ENCODE measurements at regions not wholly inside any gene's neighbourhood (a gene's known extent, or its start where the extent isn't known, plus 50 kb on each side); places are given as distances from the start of the nearest gene placed in this dataset.

DNA sequence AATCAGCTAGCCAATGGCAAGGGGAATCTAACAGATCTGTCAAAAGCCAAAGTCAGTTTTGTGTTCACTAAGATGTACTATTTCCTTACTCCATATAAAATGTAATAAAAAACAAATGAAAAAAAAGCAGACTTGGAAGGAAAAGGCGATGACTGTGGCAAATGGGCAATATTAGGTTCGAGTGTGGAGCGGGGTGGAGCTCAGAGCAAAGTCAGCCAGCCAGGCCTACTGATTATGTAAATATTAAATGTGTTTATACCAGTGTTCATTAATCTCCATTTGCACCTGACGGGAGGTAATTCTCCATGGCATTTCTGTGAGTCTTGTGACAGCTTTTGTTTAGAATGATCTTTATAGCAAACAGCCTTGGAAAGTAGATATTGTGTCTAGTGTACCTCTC is 96.2 kb upstream of the KCNMB2 start:
- TF ChIP-seq, protein P1, sequence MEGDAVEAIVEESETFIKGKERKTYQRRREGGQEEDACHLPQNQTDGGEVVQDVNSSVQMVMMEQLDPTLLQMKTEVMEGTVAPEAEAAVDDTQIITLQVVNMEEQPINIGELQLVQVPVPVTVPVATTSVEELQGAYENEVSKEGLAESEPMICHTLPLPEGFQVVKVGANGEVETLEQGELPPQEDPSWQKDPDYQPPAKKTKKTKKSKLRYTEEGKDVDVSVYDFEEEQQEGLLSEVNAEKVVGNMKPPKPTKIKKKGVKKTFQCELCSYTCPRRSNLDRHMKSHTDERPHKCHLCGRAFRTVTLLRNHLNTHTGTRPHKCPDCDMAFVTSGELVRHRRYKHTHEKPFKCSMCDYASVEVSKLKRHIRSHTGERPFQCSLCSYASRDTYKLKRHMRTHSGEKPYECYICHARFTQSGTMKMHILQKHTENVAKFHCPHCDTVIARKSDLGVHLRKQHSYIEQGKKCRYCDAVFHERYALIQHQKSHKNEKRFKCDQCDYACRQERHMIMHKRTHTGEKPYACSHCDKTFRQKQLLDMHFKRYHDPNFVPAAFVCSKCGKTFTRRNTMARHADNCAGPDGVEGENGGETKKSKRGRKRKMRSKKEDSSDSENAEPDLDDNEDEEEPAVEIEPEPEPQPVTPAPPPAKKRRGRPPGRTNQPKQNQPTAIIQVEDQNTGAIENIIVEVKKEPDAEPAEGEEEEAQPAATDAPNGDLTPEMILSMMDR (IDR thresholded peaks at IDR 0.05) = no peak
- no peak for TF ChIP-seq POLR2A (IDR thresholded peaks at IDR 0.05)

All from adrenal gland (tissue), 5 donors.